Brain microvascular endothelial cell (primary cell): ENCODE measurements at regions not wholly inside any gene's neighbourhood (a gene's known extent, or its start where the extent isn't known, plus 50 kb on each side); places are given as distances from the start of the nearest gene placed in this dataset.

ENCODE experiments used
- DNase-seq: peaks from one replicate; pipeline ENCODE4 v3.0.0-alpha.2; 2020
- H3K27ac ChIP-seq: fragments of 250-450 bp; sonication (Bioruptor Pico); 2 replicates; pipeline ENCODE4 v1.5.1; 2020; ENCODE audit warnings: mild to moderate bottlenecking, moderate library complexity
- H3K27me3 ChIP-seq: fragments of 250-450 bp; sonication (Bioruptor Pico); replicated peaks from 2 replicates; pipeline ENCODE4 v1.5.1; 2020; ENCODE audit warnings: mild to moderate bottlenecking
- H3K36me3 ChIP-seq: fragments of 250-450 bp; sonication (Bioruptor Pico); replicated peaks from 2 replicates; pipeline ENCODE4 v1.5.1; 2020; ENCODE audit warnings: mild to moderate bottlenecking
- H3K4me3 ChIP-seq: 2 replicates; pipeline ENCODE4 v1.5.1; 2011; ENCODE audit warnings: low read depth, mild to moderate bottlenecking, control low read depth, low read length, moderate library complexity
- in situ Hi-C: cut with HindIII; loops from 2 replicates; pipeline ENCODE4 v1.10.0; 2017; ENCODE audit warnings: low sequenced_read_pairs, low pct_ligation_motif_present
- TF ChIP-seq, protein P1 (sequence below): IDR thresholded peaks from 2 replicates; pipeline ENCODE4 v1.5.1; 2011; ENCODE audit warnings: low read depth, mild to moderate bottlenecking, moderate library complexity, low read length, control low read depth, inconsistent platforms; ENCODE audit errors: missing control alignments

DNA sequence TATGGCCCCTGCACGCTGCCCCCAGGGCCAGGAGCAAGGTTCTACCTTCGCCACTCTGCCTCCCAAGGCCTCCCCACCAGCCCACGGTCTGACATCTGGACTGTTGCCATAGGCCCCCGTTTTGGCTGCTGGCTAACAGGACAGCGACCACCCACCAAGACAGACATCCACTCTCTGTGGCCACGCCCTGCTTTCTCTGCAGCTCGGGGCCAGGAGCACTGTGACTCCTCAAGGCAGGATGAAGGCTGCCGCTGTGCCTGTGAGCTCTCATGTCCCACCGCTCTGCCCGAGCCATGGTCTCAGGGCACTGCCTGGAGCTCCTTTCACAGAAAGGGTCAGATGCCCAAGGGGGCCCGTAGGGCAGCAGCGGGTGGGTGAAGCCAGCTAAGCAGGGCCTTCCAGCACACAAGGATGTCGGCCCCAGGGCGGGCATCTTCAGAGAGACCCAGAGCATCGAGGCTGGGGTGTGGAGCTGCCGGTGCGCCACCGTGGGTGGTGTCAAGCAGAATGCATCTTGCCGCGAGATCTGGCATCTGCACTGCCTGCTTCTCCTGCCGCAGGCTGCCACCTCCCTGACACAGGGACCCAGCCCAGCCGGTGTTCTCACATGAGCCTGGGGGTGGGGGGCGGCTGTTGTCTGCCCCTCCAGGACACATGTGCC is 92.2 kb upstream of the ADAMTS2 start:
- no peak for DNase-seq
- in situ Hi-C loops: no loop called here
- Histone ChIP-seq H3K36me3 (no peaks in the 10 kb centered on the region), H3K4me3 (no peak overlapping the region), H3K27me3 (no peaks in the 10 kb centered on the region), H3K27ac (no peak overlapping the region)
- TF ChIP-seq, protein P1, sequence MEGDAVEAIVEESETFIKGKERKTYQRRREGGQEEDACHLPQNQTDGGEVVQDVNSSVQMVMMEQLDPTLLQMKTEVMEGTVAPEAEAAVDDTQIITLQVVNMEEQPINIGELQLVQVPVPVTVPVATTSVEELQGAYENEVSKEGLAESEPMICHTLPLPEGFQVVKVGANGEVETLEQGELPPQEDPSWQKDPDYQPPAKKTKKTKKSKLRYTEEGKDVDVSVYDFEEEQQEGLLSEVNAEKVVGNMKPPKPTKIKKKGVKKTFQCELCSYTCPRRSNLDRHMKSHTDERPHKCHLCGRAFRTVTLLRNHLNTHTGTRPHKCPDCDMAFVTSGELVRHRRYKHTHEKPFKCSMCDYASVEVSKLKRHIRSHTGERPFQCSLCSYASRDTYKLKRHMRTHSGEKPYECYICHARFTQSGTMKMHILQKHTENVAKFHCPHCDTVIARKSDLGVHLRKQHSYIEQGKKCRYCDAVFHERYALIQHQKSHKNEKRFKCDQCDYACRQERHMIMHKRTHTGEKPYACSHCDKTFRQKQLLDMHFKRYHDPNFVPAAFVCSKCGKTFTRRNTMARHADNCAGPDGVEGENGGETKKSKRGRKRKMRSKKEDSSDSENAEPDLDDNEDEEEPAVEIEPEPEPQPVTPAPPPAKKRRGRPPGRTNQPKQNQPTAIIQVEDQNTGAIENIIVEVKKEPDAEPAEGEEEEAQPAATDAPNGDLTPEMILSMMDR: no peak

DNA sequence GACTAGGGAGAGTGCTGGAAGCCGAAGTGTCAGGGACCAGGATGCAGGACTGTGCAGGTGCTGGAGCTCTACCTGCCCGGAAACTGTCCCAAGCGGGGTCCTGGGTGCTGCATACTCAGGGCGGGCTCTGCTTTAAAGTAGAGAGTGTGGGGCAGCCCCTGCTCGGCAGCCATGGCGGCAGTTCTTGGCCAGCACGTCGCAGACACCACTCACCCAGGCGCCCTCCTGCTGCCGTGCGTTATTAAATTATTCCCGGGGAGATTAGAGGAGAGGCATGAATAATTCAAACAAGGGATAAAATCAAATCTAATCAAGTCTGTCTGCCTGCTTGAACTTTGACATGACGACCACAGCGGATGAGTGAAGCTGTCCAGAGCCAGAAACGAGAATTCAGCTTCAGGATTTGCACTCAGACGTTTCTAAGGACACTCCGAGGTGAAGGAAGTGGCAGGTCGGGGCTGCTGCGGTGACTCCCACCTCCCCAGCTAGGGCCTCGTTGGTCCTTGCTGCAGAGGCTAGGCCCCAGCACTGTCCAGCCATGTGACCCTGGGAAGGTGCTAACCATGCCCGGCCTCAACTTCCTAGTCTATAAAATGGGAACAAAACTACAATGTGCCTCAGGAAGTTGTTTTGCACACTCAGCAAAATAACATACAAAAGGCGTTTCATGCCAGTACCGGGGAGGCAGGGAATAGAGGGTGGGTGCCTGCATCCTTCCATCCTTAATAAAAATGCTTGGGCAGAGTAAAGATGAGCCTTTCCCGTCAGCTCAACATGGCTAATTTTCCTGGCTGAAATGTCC is 91.3 kb upstream of the ADAMTS2 start:
- no peaks in the 10 kb centered on the region for H3K27me3 ChIP-seq
- no peak overlapping the region for H3K27ac ChIP-seq
- no peak for DNase-seq
- TF ChIP-seq, protein P1: no peak
- in situ Hi-C loops: no loop called here
- H3K4me3 ChIP-seq: no peak overlapping the region
- H3K36me3 ChIP-seq: no peaks in the 10 kb centered on the region

DNA sequence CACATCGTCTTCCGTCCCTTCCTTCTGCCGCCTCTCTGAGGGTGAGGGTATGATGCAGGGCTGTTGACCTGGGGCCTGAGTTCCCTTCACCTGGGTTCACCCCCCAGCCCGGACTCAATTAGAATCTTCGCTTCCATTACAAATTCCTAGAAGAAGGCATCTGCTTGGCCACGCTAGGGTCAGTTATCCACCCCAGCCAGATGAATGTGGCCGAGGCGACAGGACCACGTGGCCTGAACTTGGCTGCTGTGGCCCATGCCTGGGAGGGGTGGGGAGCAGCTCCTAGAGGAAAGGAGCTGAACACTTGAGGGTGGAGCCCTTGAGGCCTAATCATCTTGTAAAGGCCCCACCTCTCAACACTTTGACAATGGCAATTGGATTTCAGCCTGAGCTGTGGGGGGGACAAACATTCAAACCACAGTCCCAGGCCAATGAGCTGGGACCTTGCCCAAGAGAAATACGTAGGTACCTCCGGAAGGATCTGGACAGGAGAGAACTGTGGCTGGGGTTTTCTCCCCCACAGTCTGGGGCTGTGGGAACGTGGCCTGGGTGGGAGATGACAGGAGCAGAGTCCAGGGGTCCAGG is 90.6 kb upstream of the ADAMTS2 start:
- Histone ChIP-seq H3K27me3 (no peaks in the 10 kb centered on the region), H3K4me3 (no peak overlapping the region), H3K36me3 (no peaks in the 10 kb centered on the region), H3K27ac (no peak overlapping the region)
- in situ Hi-C loops: no loop called here
- DNase-seq: no peak
- TF ChIP-seq, protein P1: no peak

DNA sequence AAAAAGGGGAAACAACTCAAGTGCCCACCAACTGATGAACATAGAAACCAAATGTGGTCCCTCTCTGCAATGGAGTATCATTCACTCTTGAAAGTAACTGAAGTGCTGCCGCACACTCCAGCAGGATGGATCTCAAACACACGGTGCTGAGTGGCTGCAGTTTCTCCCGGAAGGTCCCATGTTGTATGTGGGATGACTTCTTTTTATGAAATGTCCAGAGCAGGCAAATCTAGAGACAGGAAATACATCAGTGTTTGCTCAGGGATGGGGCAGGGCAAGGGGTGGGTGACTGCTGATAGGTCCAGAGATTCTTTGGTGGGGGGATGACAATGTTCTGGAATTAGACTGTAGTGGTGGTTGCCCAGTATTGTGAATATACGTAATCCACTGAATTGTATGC is 89.9 kb upstream of the ADAMTS2 start:
- in situ Hi-C loops: no loop called here
- no peaks in the 10 kb centered on the region for H3K27me3 ChIP-seq
- TF ChIP-seq, protein P1: no peak
- no peak overlapping the region for H3K27ac ChIP-seq
- no peak for DNase-seq
- H3K4me3 ChIP-seq: no peak overlapping the region
- H3K36me3 ChIP-seq: no peaks in the 10 kb centered on the region

DNA sequence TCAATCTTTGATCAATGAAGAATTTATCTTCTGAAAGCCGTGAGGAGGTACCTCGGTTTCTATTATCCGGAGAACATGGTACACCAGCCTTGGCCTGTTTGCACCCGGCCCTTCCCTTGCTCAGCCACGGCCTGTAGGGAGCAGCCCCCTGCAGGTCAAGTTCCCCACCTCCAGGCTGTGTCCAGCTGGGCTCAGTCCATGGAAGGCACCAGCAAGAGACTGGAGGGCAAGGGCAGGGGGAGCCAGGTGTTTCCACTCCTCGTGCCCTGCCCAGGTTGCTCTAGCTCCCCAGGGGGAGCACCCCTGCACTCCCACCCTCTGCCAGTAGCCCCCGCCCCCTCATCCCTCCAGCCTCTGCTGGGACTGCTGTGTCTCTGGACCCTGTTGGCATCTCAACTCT is 87.3 kb upstream of the ADAMTS2 start:
- TF ChIP-seq, protein P1: no peak
- Histone ChIP-seq H3K36me3 (no peaks in the 10 kb centered on the region), H3K27me3 (no peaks in the 10 kb centered on the region), H3K4me3 (no peak overlapping the region), H3K27ac (no peak overlapping the region)
- in situ Hi-C loops: no loop called here
- DNase-seq: no peak
